Epithelial cell of esophagus (primary cell): ENCODE measurements at regions not wholly inside any gene's neighbourhood (a gene's known extent, or its start where the extent isn't known, plus 50 kb on each side); places are given as distances from the start of the nearest gene placed in this dataset.

Source experiments
- DNase-seq: peaks from one replicate; pipeline ENCODE4 v3.0.0; 2010; ENCODE audit warnings: low read depth
- H3K4me3 ChIP-seq: 2 replicates; pipeline ENCODE4 v1.5.1; 2011; ENCODE audit warnings: mild to moderate bottlenecking, low read length, control low read depth
- TF ChIP-seq, protein P1 (sequence below): IDR thresholded peaks from 2 replicates; pipeline ENCODE4 v1.5.1; 2011; ENCODE audit warnings: low read depth, mild to moderate bottlenecking, low read length, control low read depth, inconsistent platforms; ENCODE audit not compliant: insufficient read depth; ENCODE audit errors: missing control alignments

- TF ChIP-seq, protein P1, sequence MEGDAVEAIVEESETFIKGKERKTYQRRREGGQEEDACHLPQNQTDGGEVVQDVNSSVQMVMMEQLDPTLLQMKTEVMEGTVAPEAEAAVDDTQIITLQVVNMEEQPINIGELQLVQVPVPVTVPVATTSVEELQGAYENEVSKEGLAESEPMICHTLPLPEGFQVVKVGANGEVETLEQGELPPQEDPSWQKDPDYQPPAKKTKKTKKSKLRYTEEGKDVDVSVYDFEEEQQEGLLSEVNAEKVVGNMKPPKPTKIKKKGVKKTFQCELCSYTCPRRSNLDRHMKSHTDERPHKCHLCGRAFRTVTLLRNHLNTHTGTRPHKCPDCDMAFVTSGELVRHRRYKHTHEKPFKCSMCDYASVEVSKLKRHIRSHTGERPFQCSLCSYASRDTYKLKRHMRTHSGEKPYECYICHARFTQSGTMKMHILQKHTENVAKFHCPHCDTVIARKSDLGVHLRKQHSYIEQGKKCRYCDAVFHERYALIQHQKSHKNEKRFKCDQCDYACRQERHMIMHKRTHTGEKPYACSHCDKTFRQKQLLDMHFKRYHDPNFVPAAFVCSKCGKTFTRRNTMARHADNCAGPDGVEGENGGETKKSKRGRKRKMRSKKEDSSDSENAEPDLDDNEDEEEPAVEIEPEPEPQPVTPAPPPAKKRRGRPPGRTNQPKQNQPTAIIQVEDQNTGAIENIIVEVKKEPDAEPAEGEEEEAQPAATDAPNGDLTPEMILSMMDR, result no peak
- DNase-seq, result no peak
- no peak overlapping the region for H3K4me3 ChIP-seq
Observed at GRCh38 chr6:10193321-10193720, 221.6 kb downstream of the TFAP2A start.

DNA sequence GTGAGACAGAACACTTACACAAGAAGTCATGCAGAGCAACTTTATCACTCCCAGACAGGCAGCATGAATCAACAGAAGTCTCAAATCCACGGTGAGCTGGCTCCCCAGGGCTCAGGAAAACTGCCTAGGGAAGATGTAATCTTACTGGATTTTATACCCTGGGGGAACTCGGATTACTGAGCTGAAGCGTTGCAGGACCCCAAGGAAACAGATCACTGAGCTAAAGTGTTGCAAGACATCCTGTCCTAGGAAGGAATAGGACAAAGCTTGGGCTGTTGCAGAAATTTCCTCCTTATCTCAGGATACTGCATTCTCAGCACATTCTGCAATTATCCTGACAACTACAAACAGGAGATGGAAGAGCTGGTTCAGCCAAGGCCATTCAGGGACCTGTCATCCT lies 224.8 kb downstream of the TFAP2A start:
- no peak overlapping the region for H3K4me3 ChIP-seq
- TF ChIP-seq, protein P1, result no peak
- peak; percentile 85 for DNase-seq

DNA sequence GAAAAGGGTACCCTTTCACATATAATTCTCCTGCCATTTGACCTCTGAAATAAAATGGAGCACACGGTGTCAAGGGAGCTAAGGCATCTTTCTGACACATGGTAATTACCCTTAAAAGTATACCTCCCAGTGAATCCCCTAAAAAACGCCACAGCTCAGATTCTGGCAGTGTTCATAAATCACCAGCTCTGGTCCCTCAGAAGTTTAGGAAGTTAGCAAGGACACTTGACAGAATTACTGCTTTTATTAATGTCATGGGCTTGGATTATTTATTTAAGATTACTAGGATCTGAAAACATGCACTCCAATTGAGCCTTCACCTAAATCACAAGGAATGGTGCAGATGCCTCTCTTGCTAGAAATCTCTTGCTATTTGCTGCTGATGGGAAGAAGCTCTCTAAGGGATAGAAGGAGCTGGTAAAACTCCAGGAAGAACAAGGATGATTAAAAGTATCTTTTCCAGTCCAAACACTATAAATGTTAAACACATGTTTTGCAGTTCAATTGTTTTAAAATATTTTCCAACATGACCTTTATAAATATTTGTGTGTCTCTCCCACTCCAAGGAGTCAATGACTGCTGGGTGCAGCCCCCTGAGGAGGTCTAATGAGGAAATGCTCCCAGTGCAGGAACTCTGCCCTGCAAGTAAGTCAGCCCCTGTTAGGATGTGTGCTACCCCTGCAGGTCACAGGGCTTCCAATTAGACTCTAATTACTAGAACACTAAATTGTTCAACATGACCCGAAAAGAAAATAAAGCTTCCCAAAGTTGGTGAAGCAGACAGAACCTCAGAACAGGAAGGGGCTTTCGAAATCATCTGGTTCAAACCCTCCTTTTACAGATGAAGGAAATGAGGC lies 230.3 kb downstream of the TFAP2A start:
- no peak overlapping the region for H3K4me3 ChIP-seq
- TF ChIP-seq, protein P1, result no peak
- no peak for DNase-seq

DNA sequence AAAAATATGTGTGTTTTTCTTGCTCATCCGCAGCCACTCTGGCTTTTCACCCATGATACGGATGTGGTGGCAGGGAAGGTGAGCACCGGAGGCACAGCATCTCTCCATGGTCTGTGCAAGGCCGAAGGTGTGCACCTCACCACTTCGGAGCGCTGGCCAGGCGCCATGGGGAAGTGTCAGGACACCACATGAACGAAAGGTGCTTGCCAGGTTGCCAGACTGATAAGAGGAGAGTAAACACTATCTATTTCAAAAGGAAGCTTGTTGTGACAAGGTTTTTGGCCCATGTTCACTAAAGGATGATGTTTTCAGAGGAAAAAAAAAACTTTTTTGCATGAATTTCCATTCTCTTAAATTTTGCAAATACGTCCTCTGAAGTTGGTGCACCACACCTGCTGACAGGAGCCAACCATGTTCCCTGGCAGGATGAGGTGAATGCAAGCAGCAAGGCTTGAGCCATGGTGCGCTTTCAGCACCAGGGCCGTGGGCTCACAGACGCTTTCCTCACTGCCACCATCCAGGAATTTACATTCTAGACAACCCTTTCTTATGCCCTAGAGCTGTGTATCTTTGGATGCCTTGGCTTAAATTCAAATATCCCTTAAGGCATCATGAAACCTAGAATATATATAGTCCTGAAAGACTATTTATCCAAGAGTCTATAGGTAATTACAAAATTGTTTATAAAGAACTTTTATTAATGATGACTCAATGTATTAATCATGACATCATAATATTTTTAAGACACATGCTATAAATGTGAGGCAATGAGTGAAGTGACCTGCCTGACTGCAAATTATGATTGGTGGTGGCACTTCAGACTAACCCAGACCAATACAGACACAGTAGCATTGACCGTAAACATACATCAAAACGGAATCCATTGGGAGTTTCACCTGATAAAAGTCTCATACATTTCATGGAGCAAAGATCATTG lies 234.5 kb downstream of the TFAP2A start:
- H3K4me3 ChIP-seq, result no peak overlapping the region
- TF ChIP-seq, protein P1, result no peak
- no peak for DNase-seq

- no peak overlapping the region for H3K4me3 ChIP-seq
- DNase-seq, result peak; percentile 43
- TF ChIP-seq, protein P1, result no peak
Observed at GRCh38 chr6:10177704-10178103, 237.2 kb downstream of the TFAP2A start.

GRCh38 chr6:10175362-10175761 lies 239.5 kb downstream of the TFAP2A start:
- TF ChIP-seq, protein P1, result no peak
- peak; percentile 69 for DNase-seq
- H3K4me3 ChIP-seq, result no peak overlapping the region
